ENCODE measurements at regions not wholly inside any gene's neighbourhood (a gene's known extent, or its start where the extent isn't known, plus 50 kb on each side); places are given as distances from the start of the nearest gene placed in this dataset.

DNA sequence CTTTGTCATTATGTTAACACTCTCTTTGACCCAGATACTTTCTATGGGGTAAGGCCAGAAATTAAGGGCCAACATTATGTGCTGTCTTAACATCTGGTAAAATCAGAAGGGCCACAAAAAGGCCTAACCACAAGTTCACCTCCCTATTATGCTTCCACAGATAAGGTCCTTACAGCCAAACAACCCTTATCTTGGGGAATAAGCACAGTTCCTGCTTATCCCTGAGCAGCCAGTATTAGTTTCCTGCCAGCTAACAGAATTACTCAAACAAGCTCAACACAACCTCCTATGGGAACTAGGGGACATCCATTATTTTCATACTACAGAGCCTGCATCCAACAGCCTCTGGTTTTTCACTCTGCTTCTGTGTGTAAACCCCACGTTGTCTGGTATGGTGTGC lies 724.8 kb downstream of the HACE1 start:
- intact Hi-C loops (cut with DNase I) = no loop called here

DNA sequence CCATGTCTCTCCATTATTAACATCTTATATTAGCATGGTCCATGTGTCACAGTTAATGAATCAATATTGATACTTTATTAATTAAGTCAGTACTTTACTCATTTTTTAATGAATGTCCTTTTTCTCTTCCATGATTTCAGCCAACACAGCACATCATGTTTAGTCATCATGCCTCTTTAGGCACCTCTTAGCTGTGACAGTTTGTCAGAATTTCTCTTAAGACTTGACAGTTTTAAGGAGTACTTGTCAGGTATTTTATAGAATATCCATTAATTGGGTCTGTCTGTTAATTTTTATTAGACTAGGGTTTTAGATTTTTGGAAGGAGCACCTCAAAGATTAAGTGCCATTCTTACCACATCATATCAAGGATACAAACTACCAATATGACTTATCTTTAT lies 729.4 kb downstream of the HACE1 start:
- no peak for DNase-seq

More for the DNA sequence above, 724.8 kb downstream of the HACE1 start:
- no peak for DNase-seq

DNA sequence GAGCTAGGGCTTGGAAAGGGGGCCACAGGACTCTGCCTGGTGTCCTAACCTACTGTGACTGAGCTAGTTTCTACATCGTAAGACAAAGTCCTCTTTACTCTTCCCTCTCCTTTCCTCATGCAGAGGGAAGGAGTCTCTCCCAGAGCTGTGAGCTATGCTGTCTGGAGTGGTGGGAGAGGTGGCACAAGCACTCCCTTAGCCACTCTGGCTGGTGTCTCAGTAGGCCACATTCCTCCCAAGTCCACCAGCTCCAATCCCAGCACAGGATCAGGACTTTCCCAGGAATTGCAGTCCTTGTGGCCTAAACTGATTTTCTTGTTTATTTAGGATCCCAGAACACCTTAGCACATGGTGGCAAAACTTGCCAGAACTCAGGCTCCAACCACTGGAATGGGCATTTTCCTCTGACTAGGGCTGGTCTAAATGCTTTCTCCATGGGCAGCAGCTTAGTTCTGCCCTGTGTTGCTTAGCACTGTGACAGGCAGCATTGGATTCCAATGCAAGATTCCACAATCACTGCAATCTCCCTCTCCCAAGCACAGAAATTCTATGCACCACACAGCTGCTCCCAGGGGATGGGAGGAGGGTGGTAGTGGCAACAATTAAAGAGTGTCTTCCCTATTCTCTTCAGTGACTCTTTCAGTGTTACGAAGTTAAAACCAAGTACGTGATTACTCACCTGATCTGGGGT lies 733.3 kb downstream of the HACE1 start:
- intact Hi-C loops (cut with DNase I) = no loop called here
- DNase-seq = no peak

More for the DNA sequence above, 729.4 kb downstream of the HACE1 start:
- intact Hi-C loops (cut with DNase I) = no loop called here

DNA sequence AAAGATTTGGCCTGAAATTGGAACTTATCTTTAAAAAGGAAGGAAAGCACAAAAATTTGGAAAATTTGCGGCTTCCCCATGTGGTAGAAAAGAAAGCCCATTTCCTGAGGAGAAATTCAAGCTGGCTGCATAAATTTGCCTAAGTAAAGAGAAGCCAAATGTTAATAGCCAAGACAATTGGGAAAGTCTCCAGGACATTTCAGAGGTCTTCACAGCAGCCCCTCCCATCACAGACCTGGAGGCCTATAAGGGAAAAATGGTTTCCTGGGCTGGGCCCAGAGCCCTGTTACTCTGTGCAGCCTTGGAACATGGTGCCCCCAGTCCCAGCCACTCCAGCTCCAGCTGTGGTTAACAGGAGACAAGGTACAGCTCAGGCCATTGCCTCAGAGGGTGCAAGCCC lies 736.5 kb downstream of the HACE1 start:
- DNase-seq = no peak
- intact Hi-C loops (cut with DNase I) = no loop called here

DNA sequence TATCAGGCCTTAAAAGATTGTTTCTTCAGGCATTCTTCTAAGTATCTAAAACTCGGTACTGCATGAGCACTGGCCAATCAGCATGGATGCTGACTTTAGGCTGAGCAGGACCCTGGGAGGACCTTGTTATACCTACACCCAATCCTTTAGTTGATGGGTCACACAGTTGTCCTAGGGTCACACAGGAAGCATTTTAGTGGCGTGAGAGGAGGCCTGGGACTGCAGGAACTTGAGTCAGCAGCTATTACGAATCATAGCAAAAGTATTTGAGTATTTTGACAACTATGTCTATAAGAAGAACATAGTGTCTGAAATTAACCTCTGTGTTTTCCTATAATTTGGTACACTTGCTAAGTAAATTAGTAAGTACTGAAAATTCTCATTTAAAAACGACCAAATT lies 741.4 kb downstream of the HACE1 start:
- intact Hi-C loops (cut with DNase I) = no loop called here
- no peak for DNase-seq

- no peak for DNase-seq
- intact Hi-C loops (cut with DNase I) = no loop called here
These were observed 749.9 kb downstream of the HACE1 start for GRCh38 chr6:104109806-104110205.

DNA sequence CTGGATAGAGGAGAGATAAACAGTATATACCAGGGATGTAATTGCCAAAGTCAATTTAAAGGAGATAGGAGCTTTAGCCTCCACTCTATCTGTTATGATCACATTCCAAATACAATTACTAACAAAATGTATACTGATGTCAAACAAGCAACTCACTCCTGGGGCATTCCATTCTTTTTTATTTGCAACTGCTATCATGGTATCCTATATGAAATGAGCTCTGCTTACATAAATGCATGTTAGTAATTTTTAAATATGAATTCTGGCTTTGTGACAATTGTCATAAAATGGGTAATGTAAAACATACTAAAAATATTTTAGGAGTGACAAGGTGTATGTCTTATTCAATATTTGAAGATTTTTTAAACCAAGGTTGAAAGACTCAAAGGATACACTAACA lies 751.1 kb downstream of the HACE1 start:
- intact Hi-C loops (cut with DNase I) = no loop called here
- no peak for DNase-seq

DNA sequence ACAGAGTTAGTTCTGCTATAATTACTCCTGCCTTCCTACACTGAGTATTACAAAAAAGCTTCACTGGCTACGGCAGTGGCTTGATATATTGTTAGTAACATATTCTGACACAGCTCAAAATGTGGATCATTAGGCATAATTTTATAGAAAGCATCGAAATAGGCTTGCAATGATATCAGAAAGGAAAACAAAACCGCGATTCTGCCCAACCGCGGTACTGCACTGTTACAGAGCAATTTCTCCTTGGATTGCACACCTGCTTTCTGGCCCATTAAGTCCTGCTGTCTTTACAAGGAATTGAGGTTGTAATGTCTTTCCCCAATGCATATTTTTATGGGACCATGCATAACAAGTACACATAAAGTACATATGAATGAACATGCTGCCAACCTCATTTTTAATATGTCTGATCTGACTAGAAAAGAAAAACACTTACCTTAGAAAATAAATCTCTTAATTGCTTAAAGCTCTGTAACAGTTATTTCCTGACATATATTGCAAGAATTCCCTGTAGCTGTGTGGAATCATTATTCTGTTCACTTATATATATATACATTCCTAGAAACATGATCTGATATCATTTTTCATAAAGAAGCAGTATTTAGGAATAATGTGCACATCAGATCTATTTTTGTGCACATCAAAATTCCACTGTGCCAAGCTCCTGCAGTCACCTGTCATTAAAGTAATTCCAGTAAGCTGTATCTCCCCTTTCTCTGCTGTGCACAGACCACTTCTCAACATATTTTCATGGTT lies 763.9 kb downstream of the HACE1 start:
- DNase-seq = peak in 1 of 10 donors; percentile 39
- intact Hi-C loops (cut with DNase I) = no loop called here

- intact Hi-C loops (cut with DNase I) = no loop called here
These were observed 772.0 kb downstream of the HACE1 start for GRCh38 chr6:104087765-104088164.

GRCh38 chr6:104068281-104068680 lies 791.4 kb downstream of the HACE1 start:
- intact Hi-C loops (cut with DNase I) = no loop called here

More at GRCh38 chr6:104087765-104088164, 772.0 kb downstream of the HACE1 start:
- no peak for DNase-seq

GRCh38 chr6:104064876-104065275 lies 794.8 kb downstream of the HACE1 start:
- no peak for DNase-seq

More at GRCh38 chr6:104068281-104068680, 791.4 kb downstream of the HACE1 start:
- no peak for DNase-seq

DNA sequence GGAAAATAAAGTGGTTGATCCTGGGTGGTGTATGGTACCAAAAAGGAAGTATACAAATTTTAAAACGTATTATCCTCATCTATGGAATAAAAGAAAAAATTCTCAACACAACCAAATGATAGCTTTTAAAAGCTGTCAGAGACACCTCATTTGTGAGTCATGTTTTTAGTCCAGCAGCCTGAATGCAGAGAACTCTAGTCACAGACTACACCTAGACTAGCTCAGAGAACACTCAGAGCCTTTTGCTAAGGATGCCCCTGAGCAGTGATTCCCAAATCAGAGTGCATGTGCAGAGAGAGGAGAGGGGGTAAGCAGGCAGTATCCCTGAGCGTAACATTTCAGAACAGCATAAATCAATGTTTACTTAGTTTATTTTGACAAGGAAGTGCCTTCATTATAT lies 809.3 kb downstream of the HACE1 start:
- intact Hi-C loops (cut with DNase I) = no loop called here
- DNase-seq = no peak

More at GRCh38 chr6:104064876-104065275, 794.8 kb downstream of the HACE1 start:
- intact Hi-C loops (cut with DNase I) = no loop called here

- intact Hi-C loops (cut with DNase I) = no loop called here
- no peak for DNase-seq
These were observed 813.3 kb downstream of the HACE1 start for GRCh38 chr6:104046426-104046825.

DNA sequence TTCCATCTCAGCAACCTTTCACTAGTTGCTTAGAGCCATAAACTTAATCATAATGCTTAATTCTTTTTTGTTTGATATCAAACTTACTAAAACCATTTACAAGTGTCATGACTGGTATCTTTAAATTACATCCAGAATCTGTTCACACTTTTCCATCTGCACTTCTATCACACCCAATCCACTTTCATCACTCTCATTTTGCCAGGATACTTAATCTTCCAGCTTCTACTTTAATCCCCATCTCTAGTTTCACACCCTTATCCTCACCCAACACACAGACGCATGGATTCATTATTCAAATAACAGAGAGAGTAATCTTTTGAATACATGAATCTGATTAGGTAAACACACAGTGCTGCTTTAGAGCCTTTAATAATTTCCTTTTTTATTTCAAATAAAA lies 828.4 kb downstream of the HACE1 start:
- intact Hi-C loops (cut with DNase I) = no loop called here
- no peak for DNase-seq

DNA sequence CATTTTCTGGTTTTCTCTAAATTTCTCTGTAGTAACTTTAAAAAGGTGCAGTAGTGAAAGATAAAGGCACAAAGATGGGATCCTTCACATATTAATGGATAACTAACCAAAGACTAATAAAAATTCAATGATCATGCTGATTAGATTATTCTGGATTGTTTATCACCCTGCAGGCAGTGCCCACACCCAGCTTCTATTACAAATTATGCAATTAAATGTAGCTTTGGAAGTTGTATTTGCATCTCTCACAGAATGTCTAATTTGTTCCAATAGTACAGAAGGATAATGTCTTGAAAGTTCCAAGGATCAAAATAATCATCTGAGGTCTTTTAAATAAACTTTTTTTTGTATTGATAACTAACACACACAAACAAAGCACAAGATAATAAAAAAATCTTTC lies 837.6 kb downstream of the HACE1 start:
- no peak for DNase-seq
- intact Hi-C loops (cut with DNase I) = no loop called here

GRCh38 chr6:104019075-104019753 lies 840.5 kb downstream of the HACE1 start:
- intact Hi-C loops (cut with DNase I) = no loop called here
- DNase-seq = peak in 1 of 10 donors; percentile 52

GRCh38 chr6:104017410-104018381 lies 842.0 kb downstream of the HACE1 start:
- intact Hi-C loops (cut with DNase I) = no loop called here
- peak in 3 of 10 donors; percentile 30 to 62 (median 49) for DNase-seq

- intact Hi-C loops (cut with DNase I) = no loop called here
- no peak for DNase-seq
These were observed 845.4 kb downstream of the HACE1 start for GRCh38 chr6:104014163-104014959.

- no peak for DNase-seq
- intact Hi-C loops (cut with DNase I) = no loop called here
These were observed 846.3 kb downstream of the HACE1 start for GRCh38 chr6:104013312-104013971.
